ENCODE measurements at regions not wholly inside any gene's neighbourhood (a gene's known extent, or its start where the extent isn't known, plus 50 kb on each side); places are given as distances from the start of the nearest gene placed in this dataset.
"Not testable (repeated sequence)": the region's sequence is repeated elsewhere in the genome, so short reads cannot be mapped to it uniquely, and the experiment has no call there.

GRCh38 chr12:41653386-41654326 is 465.5 kb downstream of the PDZRN4 start:
- DNase-seq = no peak

- no peak for DNase-seq
Measured at GRCh38 chr12:41652981-41653380, 464.9 kb downstream of the PDZRN4 start.

GRCh38 chr12:41645624-41646023 is 457.5 kb downstream of the PDZRN4 start:
- DNase-seq = no peak

GRCh38 chr12:41642808-41643207 is 454.7 kb downstream of the PDZRN4 start:
- not testable (repeated sequence) for DNase-seq

GRCh38 chr12:41636653-41637052 is 448.5 kb downstream of the PDZRN4 start:
- DNase-seq = no peak

- no peak for DNase-seq
Measured at GRCh38 chr12:41635626-41636364, 447.7 kb downstream of the PDZRN4 start.

- no peak for DNase-seq
Measured at GRCh38 chr12:41634091-41634490, 446.0 kb downstream of the PDZRN4 start.

GRCh38 chr12:41629611-41630010 is 441.5 kb downstream of the PDZRN4 start:
- DNase-seq = no peak

- DNase-seq = no peak
Measured at GRCh38 chr12:41627476-41627875, 439.4 kb downstream of the PDZRN4 start.

GRCh38 chr12:41624571-41624970 is 436.5 kb downstream of the PDZRN4 start:
- no peak for DNase-seq

All from activated T-cell treated with anti-CD3 and anti-CD28 coated beads, Interleukin-2, amount 50 U/mL, for 1 hour (primary cell).